Neural cell (in vitro differentiated cells): ENCODE measurements at regions not wholly inside any gene's neighbourhood (a gene's known extent, or its start where the extent isn't known, plus 50 kb on each side); places are given as distances from the start of the nearest gene placed in this dataset.

Experiments
- H2AFZ ChIP-seq: fragments of 200-600, 300-800 bp; sonication (generic), shearing (Covaris generic); 2 replicates; pipeline ENCODE4 v1.6.0; 2014; ENCODE audit warnings: low read depth, mild to moderate bottlenecking, antibody characterized with exemption, low read length, moderate library complexity
- H3F3A ChIP-seq: fragments of 200-600 bp; shearing (Covaris generic); 2 replicates; pipeline ENCODE4 v1.6.1; 2016; ENCODE audit warnings: mild to moderate bottlenecking, moderate library complexity, mixed read lengths, antibody characterized with exemption, low read length; ENCODE audit not compliant: insufficient read depth, poor library complexity, severe bottlenecking
- H3K27ac ChIP-seq: fragments of 200-600, 300-800 bp; sonication (generic), shearing (Covaris generic); 2 replicates; pipeline ENCODE4 v1.5.1; 2014; ENCODE audit warnings: mild to moderate bottlenecking, low read length, moderate library complexity
- H3K27me3 ChIP-seq: fragments of 300-800, 200-600 bp; sonication (generic), shearing (Covaris generic); 2 replicates; pipeline ENCODE4 v1.6.0; 2014; ENCODE audit warnings: mild to moderate bottlenecking, low read depth, low read length, moderate library complexity; ENCODE audit not compliant: insufficient read depth
- H3K36me3 ChIP-seq: fragments of 300-800, 200-600 bp; sonication (generic), shearing (Covaris generic); 2 replicates; pipeline ENCODE4 v1.5.1; 2014; ENCODE audit warnings: mild to moderate bottlenecking, antibody characterized with exemption, low read length, moderate library complexity; ENCODE audit not compliant: insufficient read depth
- H3K4me2 ChIP-seq: fragments of 300-800, 200-600 bp; sonication (generic), shearing (Covaris generic); 2 replicates; pipeline ENCODE4 v1.6.0; 2014; ENCODE audit warnings: mild to moderate bottlenecking, low read length
- H3K4me3 ChIP-seq: fragments of 300-800, 200-600 bp; sonication (generic), shearing (Covaris generic); 2 replicates; pipeline ENCODE4 v1.5.1; 2014; ENCODE audit warnings: mild to moderate bottlenecking, low read length, moderate library complexity
- H3K79me2 ChIP-seq: fragments of 200-600 bp; shearing (Covaris generic); replicated peaks from 2 replicates; pipeline ENCODE4 v1.6.0; 2014; ENCODE audit warnings: mild to moderate bottlenecking, low read length, moderate library complexity; ENCODE audit not compliant: insufficient read depth
- H3K9ac ChIP-seq: fragments of 300-800, 200-600 bp; sonication (generic), shearing (Covaris generic); 2 replicates; pipeline ENCODE4 v1.6.1; 2016; ENCODE audit warnings: mild to moderate bottlenecking, low read length, mixed read lengths
- H3K9me2 ChIP-seq: fragments of 200-600 bp; shearing (Covaris generic); 2 replicates; pipeline ENCODE4 v1.6.1; 2016; ENCODE audit warnings: mild to moderate bottlenecking, low read length, mixed read lengths; ENCODE audit not compliant: insufficient read depth
- H3K9me3 ChIP-seq: fragments of 200-600, 300-800 bp; sonication (generic), shearing (Covaris generic); 2 replicates; pipeline ENCODE4 v1.6.1; 2016; ENCODE audit warnings: mild to moderate bottlenecking, mixed run types, low read length, moderate library complexity, mixed read lengths
- H4K20me1 ChIP-seq: fragments of 200-600 bp; shearing (Covaris generic); 2 replicates; pipeline ENCODE4 v1.6.1; 2016; ENCODE audit warnings: mild to moderate bottlenecking, mixed run types; ENCODE audit not compliant: insufficient read depth
- EP300 ChIP-seq: fragments of 450-650 bp; conservative IDR thresholded peaks from 2 replicates; pipeline ENCODE4 v1.6.1; 2014; ENCODE audit warnings: antibody characterized with exemption, mild to moderate bottlenecking, moderate library complexity; ENCODE audit not compliant: poor library complexity, severe bottlenecking
- EZH2 ChIP-seq: fragments of 200-600, 300-800 bp; shearing (Covaris generic), sonication (generic); IDR thresholded peaks from 2 replicates; pipeline ENCODE4 v1.6.1; 2014; ENCODE audit warnings: antibody characterized with exemption, low read length, borderline replicate concordance, mild to moderate bottlenecking; ENCODE audit not compliant: insufficient read depth, poor library complexity, severe bottlenecking
- MXI1 ChIP-seq: fragments of 450-650 bp; conservative IDR thresholded peaks from 2 replicates; pipeline ENCODE4 v1.6.1; 2014; ENCODE audit warnings: antibody characterized with exemption, mild to moderate bottlenecking; ENCODE audit not compliant: poor library complexity, severe bottlenecking
- POLR2AphosphoS5 ChIP-seq: IDR thresholded peaks from 2 replicates; pipeline ENCODE4 v1.6.1; 2012
- RAD21 ChIP-seq: fragments of 450-650 bp; conservative IDR thresholded peaks from 2 replicates; pipeline ENCODE4 v1.6.1; 2014; ENCODE audit warnings: antibody characterized with exemption, mild to moderate bottlenecking, moderate library complexity
- SMC3 ChIP-seq: fragments of 450-650 bp; conservative IDR thresholded peaks from 2 replicates; pipeline ENCODE4 v1.6.1; 2014; ENCODE audit warnings: antibody characterized with exemption, mild to moderate bottlenecking, moderate library complexity; ENCODE audit not compliant: poor library complexity
- TAF1 ChIP-seq: IDR thresholded peaks from 2 replicates; pipeline ENCODE4 v1.6.1; 2012; ENCODE audit warnings: low read depth
- TF ChIP-seq, protein P1 (sequence below): IDR thresholded peaks from 2 replicates; pipeline ENCODE4 v1.6.1; 2012; ENCODE audit warnings: borderline replicate concordance
- TF ChIP-seq, protein P2 (sequence below): fragments of 450-650 bp; IDR thresholded peaks from 2 replicates; pipeline ENCODE4 v1.5.1; 2014; ENCODE audit warnings: antibody characterized with exemption, mild to moderate bottlenecking, moderate library complexity; ENCODE audit not compliant: poor library complexity, severe bottlenecking

- TF ChIP-seq, protein P1, sequence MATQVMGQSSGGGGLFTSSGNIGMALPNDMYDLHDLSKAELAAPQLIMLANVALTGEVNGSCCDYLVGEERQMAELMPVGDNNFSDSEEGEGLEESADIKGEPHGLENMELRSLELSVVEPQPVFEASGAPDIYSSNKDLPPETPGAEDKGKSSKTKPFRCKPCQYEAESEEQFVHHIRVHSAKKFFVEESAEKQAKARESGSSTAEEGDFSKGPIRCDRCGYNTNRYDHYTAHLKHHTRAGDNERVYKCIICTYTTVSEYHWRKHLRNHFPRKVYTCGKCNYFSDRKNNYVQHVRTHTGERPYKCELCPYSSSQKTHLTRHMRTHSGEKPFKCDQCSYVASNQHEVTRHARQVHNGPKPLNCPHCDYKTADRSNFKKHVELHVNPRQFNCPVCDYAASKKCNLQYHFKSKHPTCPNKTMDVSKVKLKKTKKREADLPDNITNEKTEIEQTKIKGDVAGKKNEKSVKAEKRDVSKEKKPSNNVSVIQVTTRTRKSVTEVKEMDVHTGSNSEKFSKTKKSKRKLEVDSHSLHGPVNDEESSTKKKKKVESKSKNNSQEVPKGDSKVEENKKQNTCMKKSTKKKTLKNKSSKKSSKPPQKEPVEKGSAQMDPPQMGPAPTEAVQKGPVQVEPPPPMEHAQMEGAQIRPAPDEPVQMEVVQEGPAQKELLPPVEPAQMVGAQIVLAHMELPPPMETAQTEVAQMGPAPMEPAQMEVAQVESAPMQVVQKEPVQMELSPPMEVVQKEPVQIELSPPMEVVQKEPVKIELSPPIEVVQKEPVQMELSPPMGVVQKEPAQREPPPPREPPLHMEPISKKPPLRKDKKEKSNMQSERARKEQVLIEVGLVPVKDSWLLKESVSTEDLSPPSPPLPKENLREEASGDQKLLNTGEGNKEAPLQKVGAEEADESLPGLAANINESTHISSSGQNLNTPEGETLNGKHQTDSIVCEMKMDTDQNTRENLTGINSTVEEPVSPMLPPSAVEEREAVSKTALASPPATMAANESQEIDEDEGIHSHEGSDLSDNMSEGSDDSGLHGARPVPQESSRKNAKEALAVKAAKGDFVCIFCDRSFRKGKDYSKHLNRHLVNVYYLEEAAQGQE: no peak
- TF ChIP-seq, protein P2, sequence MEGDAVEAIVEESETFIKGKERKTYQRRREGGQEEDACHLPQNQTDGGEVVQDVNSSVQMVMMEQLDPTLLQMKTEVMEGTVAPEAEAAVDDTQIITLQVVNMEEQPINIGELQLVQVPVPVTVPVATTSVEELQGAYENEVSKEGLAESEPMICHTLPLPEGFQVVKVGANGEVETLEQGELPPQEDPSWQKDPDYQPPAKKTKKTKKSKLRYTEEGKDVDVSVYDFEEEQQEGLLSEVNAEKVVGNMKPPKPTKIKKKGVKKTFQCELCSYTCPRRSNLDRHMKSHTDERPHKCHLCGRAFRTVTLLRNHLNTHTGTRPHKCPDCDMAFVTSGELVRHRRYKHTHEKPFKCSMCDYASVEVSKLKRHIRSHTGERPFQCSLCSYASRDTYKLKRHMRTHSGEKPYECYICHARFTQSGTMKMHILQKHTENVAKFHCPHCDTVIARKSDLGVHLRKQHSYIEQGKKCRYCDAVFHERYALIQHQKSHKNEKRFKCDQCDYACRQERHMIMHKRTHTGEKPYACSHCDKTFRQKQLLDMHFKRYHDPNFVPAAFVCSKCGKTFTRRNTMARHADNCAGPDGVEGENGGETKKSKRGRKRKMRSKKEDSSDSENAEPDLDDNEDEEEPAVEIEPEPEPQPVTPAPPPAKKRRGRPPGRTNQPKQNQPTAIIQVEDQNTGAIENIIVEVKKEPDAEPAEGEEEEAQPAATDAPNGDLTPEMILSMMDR: no peak
- TF ChIP-seq MXI1 (no peak), EZH2 (no peak), EP300 (no peak), TAF1 (no peak)
- no peak overlapping the region for H3K4me3 ChIP-seq
- no peak overlapping the region for H3K4me2 ChIP-seq
- H3K36me3 ChIP-seq: no peaks in the 10 kb centered on the region
- H3K9me3 ChIP-seq: no peaks in the 10 kb centered on the region
- no peak overlapping the region for H3K9ac ChIP-seq
- no peak overlapping the region for H2AFZ ChIP-seq
- no peaks in the 10 kb centered on the region for H3F3A ChIP-seq
- no peaks in the 10 kb centered on the region for H3K9me2 ChIP-seq
- H4K20me1 ChIP-seq: no peaks in the 10 kb centered on the region
- H3K79me2 ChIP-seq: no peaks in the 10 kb centered on the region
- no peak overlapping the region for H3K27ac ChIP-seq
- no peaks in the 10 kb centered on the region for H3K27me3 ChIP-seq
These were observed 62.6 kb upstream of the TMEM244 start for GRCh38 chr6:129923530-129924250.

DNA sequence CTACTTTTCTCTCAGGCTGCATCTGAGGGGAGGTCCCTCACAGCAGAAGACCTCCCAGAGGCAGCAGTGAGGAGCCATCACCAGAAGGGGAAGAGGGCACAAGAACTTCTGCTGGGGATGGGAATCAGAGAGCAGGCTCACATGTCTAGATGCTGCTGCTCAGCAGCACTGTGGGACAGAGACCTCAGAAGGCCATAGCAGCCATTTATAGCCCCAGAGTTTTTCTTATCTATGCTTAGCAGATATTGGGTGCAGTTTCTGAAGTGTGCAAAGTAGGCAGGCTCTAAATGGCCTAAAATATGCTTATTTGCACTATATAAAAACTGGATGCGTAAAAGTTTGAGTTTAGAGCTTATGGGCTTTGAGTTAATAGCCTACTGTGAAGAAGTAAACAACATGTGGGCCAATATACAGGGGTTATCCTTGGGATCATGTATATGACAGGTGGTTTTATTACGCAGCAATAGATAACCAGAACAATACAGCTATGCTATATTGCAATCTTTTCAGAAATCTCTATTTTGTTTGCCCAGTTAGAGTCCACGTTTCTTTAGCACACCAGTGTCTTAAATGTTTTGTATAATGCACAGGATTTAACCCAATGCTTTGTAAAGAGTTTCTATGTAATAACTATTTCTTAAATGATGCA, 60.2 kb upstream of the TMEM244 start:
- no peaks in the 10 kb centered on the region for H3F3A ChIP-seq
- H3K79me2 ChIP-seq: no peaks in the 10 kb centered on the region
- H3K4me3 ChIP-seq: no peak overlapping the region
- H3K9me2 ChIP-seq: no peaks in the 10 kb centered on the region
- H4K20me1 ChIP-seq: no peaks in the 10 kb centered on the region
- no peak overlapping the region for H3K9ac ChIP-seq
- H3K9me3 ChIP-seq: no peaks in the 10 kb centered on the region
- no peak overlapping the region for H3K4me2 ChIP-seq
- no peaks in the 10 kb centered on the region for H3K36me3 ChIP-seq
- TF ChIP-seq POLR2AphosphoS5: no peak
- TF ChIP-seq RAD21: no peak
- TF ChIP-seq MXI1: no peak
- no peak for TF ChIP-seq EZH2
- no peak for TF ChIP-seq EP300
- no peak for TF ChIP-seq SMC3
- TF ChIP-seq, protein P2: no peak
- TF ChIP-seq TAF1: no peak
- TF ChIP-seq, protein P1: no peak
- H3K27ac ChIP-seq: no peak overlapping the region
- H2AFZ ChIP-seq: no peak overlapping the region
- no peaks in the 10 kb centered on the region for H3K27me3 ChIP-seq
